Pancreas (tissue), 10 donors: ENCODE measurements at regions not wholly inside any gene's neighbourhood (a gene's known extent, or its start where the extent isn't known, plus 50 kb on each side); places are given as distances from the start of the nearest gene placed in this dataset.
A peak's percentile ranks its signal among the peaks of the same experiment; 100 is the strongest.

Experiments
- ATAC-seq, 4 donors: fragments of 200-7000 bp; cut with Tn5 transposase; one replicate each; pipeline versions ENCODE4 v1.8.0 to v1.9.1; 2020; ENCODE audit warnings: mild to moderate bottlenecking in 4 of 4, moderate library complexity in 4 of 4
- DNase-seq, 6 donors: peaks; one replicate each; pipeline ENCODE4 v3.0.0-alpha.2; 2020
- FAIRE-seq: peaks from 2 replicates; lab custom pipeline; 2012; peaks lifted over from hg19 to GRCh38; lab: Jason Lieb, UNC
- H3K27ac ChIP-seq, 4 donors: fragments of 200-600 bp; sonication (generic); 1 replicate in 3 of 4; 2 replicates in 1 of 4; pipeline versions ENCODE4 v1.5.0 to v1.8.0; 2020
- H3K27me3 ChIP-seq, 4 donors: fragments of 200-600 bp; one replicate each; pipeline ENCODE4 v1.8.0; 2021
- H3K36me3 ChIP-seq, 3 donors: fragments of 200-600 bp; sonication (generic) in 1 of 3; one replicate each; pipeline versions ENCODE4 v1.5.0 to v1.8.0; 2020 to 2021
- H3K4me1 ChIP-seq, 3 donors: fragments of 200-600 bp; one replicate each; pipeline ENCODE4 v1.8.0; 2021
- H3K4me3 ChIP-seq, 4 donors: fragments of 200-600 bp; sonication (generic) in 2 of 4; one replicate each; pipeline versions ENCODE4 v1.5.0 to v1.8.0; 2020 to 2021
- H3K9me3 ChIP-seq, 4 donors: fragments of 200-600 bp; one replicate each; pipeline ENCODE4 v1.8.0; 2021
- CTCF ChIP-seq, 4 donors: fragments of 200-600 bp; sonication (generic) in 3 of 4; IDR thresholded peaks; one replicate each; pipeline versions ENCODE4 v1.5.0 to v1.8.0; 2021; ENCODE audit warnings: antibody characterized with exemption in 4 of 4
- WGBS, 2 donors: extraction: QIAGEN DNeasy Blood & Tissue Kit; methylation state at CpG; one replicate each; pipeline ENCODE4 v1.1.7; 2013; 5-methylcytosine and 5-hydroxymethylcytosine counted together
- intact Hi-C, 3 donors: fragments of 100-400 bp; cut with DNase I; formaldehyde crosslinking; loops; one replicate each; pipeline versions ENCODE4 v1.11.1 to v1.14.2; 2022
- donor health status: healthy with polysubstance abuse.
- donor health status: DM: no; HTN: no; CAD: no; lungs with moderate emphysema.
- donor health status: DM: no; HTN: no; CAD: no.
- donor health status: control.
- donor health status: control.
- donor health status: Bipolar disorder and iron deficiency.
- donor health status: DM: yes; HTN: yes; CAD: no.
- donor health status: DM: no; HTN: no; CAD: no.
- donor health status: DM: no; HTN: no; CAD: no.
- donor health status: DM: yes; HTN: yes; CAD: no.

- TF ChIP-seq CTCF (IDR thresholded peaks at IDR 0.05): no peak
- H3K9me3 ChIP-seq: no peaks in the 10 kb centered on the region
- ATAC-seq (no peak), FAIRE-seq (no peak), DNase-seq (no peak)
- peaks cover 0 to 5% (median 0%) of the 10 kb centered on the region in 4 donors for H3K27me3 ChIP-seq
- intact Hi-C loops: no loop called here
- H3K4me3 ChIP-seq: no peak overlapping the region
- H3K27ac ChIP-seq: no peak overlapping the region
- WGBS, 2 donors: 53 to 63% methylated on average over 6 of the region's 6 CpGs
- no peaks in the 10 kb centered on the region for H3K36me3 ChIP-seq
- H3K4me1 ChIP-seq: no peaks in the 10 kb centered on the region
Observed at GRCh38 chr10:128912568-128913311, 554.3 kb upstream of the MGMT start.

GRCh38 chr10:128914681-128915080 is 552.4 kb upstream of the MGMT start:
- Histone ChIP-seq H3K4me3 (no peak overlapping the region), H3K27ac (no peak overlapping the region), H3K9me3 (no peaks in the 10 kb centered on the region), H3K4me1 (no peaks in the 10 kb centered on the region), H3K36me3 (no peaks in the 10 kb centered on the region), H3K27me3 (peaks cover 0 to 10% (median 2%) of the 10 kb centered on the region in 4 donors)
- FAIRE-seq (no peak), ATAC-seq (peak in 1 of 4 donors; percentile 52), DNase-seq (no peak)
- intact Hi-C loops: no loop called here
- 64 to 77% methylated on average over 9 of the region's 9 CpGs for WGBS, 2 donors
- TF ChIP-seq CTCF (IDR thresholded peaks at IDR 0.05): no peak

- no peak overlapping the region for H3K27ac ChIP-seq
- intact Hi-C loops: no loop called here
- ATAC-seq (no peak), DNase-seq (no peak), FAIRE-seq (no peak)
- TF ChIP-seq CTCF (IDR thresholded peaks at IDR 0.05): no peak
- no peaks in the 10 kb centered on the region for H3K36me3 ChIP-seq
- no peaks in the 10 kb centered on the region for H3K4me1 ChIP-seq
- no peak overlapping the region for H3K4me3 ChIP-seq
- peaks cover 0 to 10% (median 2%) of the 10 kb centered on the region in 4 donors for H3K27me3 ChIP-seq
- no peaks in the 10 kb centered on the region for H3K9me3 ChIP-seq
- 74 to 78% methylated on average over 10 of the region's 10 CpGs for WGBS, 2 donors
Observed at GRCh38 chr10:128915630-128916029, 551.4 kb upstream of the MGMT start.

- no peaks in the 10 kb centered on the region for H3K4me1 ChIP-seq
- H3K36me3 ChIP-seq: no peaks in the 10 kb centered on the region
- FAIRE-seq (no peak), ATAC-seq (no peak), DNase-seq (no peak)
- no peak for TF ChIP-seq CTCF (IDR thresholded peaks at IDR 0.05)
- WGBS, 2 donors: 61% methylated on average over 4 of the region's 4 CpGs
- H3K4me3 ChIP-seq: no peak overlapping the region
- no peaks in the 10 kb centered on the region for H3K9me3 ChIP-seq
- H3K27ac ChIP-seq: no peak overlapping the region
- H3K27me3 ChIP-seq: peaks cover 0 to 10% (median 2%) of the 10 kb centered on the region in 4 donors
- intact Hi-C loops: no loop called here
Observed at GRCh38 chr10:128916383-128916782, 550.7 kb upstream of the MGMT start.

GRCh38 chr10:128921389-128922022 is 545.5 kb upstream of the MGMT start:
- FAIRE-seq (no peak), ATAC-seq (no peak)

More at GRCh38 chr10:128921389-128922022, 545.5 kb upstream of the MGMT start:
- 62 to 72% methylated on average over 8 of the region's 8 CpGs for WGBS, 2 donors
- DNase-seq: no peak
- Histone ChIP-seq H3K9me3 (no peaks in the 10 kb centered on the region), H3K4me1 (no peaks in the 10 kb centered on the region), H3K4me3 (no peak overlapping the region), H3K27ac (no peak overlapping the region), H3K27me3 (peaks cover 0 to 10% (median 2%) of the 10 kb centered on the region in 4 donors), H3K36me3 (no peaks in the 10 kb centered on the region)
- no peak for TF ChIP-seq CTCF (IDR thresholded peaks at IDR 0.05)
- intact Hi-C loops: no loop called here
